ENCODE measurements at regions not wholly inside any gene's neighbourhood (a gene's known extent, or its start where the extent isn't known, plus 50 kb on each side); places are given as distances from the start of the nearest gene placed in this dataset.

- CTCF ChIA-PET = no interaction called here
- Mint-ChIP-seq H3K9me3 (no peaks in the 10 kb centered on the region), H3K4me1 (no peaks in the 10 kb centered on the region), H3K27me3 (no peaks in the 10 kb centered on the region), H3K36me3 (no peaks in the 10 kb centered on the region), H3K27ac (no peak overlapping the region), H3K4me3 (no peak overlapping the region)
- no peak for DNase-seq
Measured at GRCh38 chr4:53659112-53659511, 67.8 kb upstream of the LNX1 start.

- H3K4me3 Mint-ChIP-seq = no peak overlapping the region
- H3K4me1 Mint-ChIP-seq = no peaks in the 10 kb centered on the region
- H3K27ac Mint-ChIP-seq = no peak overlapping the region
- CTCF ChIA-PET = no interaction called here
- H3K27me3 Mint-ChIP-seq = no peaks in the 10 kb centered on the region
- DNase-seq = no peak
- no peaks in the 10 kb centered on the region for H3K9me3 Mint-ChIP-seq
- H3K36me3 Mint-ChIP-seq = no peaks in the 10 kb centered on the region
Measured at GRCh38 chr4:53658029-53658428, 66.7 kb upstream of the LNX1 start.

- Mint-ChIP-seq H3K4me3 (no peak overlapping the region), H3K9me3 (no peaks in the 10 kb centered on the region), H3K4me1 (no peaks in the 10 kb centered on the region), H3K36me3 (no peaks in the 10 kb centered on the region), H3K27me3 (no peaks in the 10 kb centered on the region), H3K27ac (no peak overlapping the region)
- DNase-seq = no peak
- CTCF ChIA-PET = no interaction called here
Measured at GRCh38 chr4:53656421-53656981, 65.2 kb upstream of the LNX1 start.

DNA sequence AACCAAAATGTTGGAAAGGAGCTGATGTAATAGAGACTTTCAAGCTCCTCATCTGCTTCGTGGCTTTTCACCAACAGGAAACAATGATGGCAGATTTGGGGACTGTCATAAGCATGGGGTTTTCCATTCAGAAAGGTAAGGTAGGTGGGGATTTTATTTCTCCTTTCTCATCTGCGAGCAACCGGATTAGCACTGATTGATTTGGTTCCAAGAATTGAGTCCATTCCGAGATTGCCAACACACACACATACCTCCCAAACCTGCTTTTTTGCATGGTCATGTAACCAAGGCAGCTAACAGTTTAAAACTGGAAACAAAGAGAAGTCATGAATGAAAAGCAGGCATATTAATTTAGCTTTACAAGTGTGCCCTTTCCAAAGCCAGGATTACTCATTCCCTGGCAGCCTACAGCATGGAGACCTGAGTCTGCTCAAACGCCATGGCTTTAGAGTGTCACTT is 63.0 kb upstream of the LNX1 start:
- H3K36me3 Mint-ChIP-seq = no peaks in the 10 kb centered on the region
- H3K27ac Mint-ChIP-seq = no peak overlapping the region
- no peaks in the 10 kb centered on the region for H3K4me1 Mint-ChIP-seq
- DNase-seq = no peak
- CTCF ChIA-PET = no interaction called here
- H3K9me3 Mint-ChIP-seq = no peaks in the 10 kb centered on the region
- H3K27me3 Mint-ChIP-seq = no peaks in the 10 kb centered on the region
- no peak overlapping the region for H3K4me3 Mint-ChIP-seq

DNA sequence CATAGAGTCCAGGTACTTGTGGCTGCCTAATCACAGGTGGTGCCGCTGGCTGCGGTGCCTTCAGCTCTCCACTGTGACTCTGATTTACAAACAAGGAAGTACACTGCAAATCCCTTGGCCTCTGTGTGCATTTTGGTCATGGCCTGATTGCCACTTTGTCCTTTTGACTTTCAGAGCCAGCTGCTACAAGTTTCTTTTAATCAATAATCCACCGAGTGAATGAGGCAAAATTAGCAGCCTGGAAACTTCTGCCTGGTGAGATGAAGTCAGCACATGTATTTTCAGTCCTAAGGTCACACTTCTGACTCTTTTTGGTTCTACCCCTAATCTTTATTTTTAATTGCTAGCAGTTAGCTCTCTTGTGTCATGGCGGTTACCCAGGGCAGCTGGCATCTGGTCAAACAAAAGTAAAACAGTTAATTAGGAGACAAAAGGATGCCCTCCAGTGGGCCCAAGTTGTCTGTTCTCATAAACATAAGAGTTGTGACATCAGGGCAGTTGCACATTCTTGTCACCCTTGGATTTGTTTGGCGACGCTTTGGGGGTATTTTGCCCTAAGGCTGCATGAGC is 62.3 kb upstream of the LNX1 start:
- CTCF ChIA-PET = no interaction called here
- no peak for DNase-seq
- Mint-ChIP-seq H3K27me3 (no peaks in the 10 kb centered on the region), H3K27ac (no peak overlapping the region), H3K4me3 (no peak overlapping the region), H3K9me3 (no peaks in the 10 kb centered on the region), H3K4me1 (no peaks in the 10 kb centered on the region), H3K36me3 (no peaks in the 10 kb centered on the region)

GRCh38 chr4:53651156-53651735 is 60.0 kb upstream of the LNX1 start:
- Mint-ChIP-seq H3K9me3 (no peaks in the 10 kb centered on the region), H3K4me3 (no peak overlapping the region), H3K27me3 (no peaks in the 10 kb centered on the region), H3K27ac (no peak overlapping the region), H3K4me1 (no peaks in the 10 kb centered on the region), H3K36me3 (no peaks in the 10 kb centered on the region)
- DNase-seq = no peak
- CTCF ChIA-PET = no interaction called here

DNA sequence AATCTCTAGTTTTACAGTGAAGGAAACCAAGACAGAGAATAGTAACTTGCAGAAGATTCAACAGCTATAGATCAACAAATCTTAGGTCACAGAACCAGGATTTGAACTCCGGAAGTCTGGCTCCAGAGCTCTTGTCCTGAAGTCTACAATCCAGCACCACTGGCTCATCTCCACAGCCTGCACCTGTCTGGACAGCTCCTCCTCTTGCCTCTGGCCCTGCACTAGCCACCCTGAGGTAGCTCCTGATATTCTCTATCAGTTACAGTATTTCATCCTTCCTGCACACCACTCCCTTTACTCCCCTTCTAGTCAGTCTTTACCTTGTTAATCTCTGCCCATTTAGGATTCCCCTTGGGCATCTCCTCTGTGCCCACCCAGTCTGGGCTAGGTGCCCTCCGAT is 58.1 kb upstream of the LNX1 start:
- no peak overlapping the region for H3K4me3 Mint-ChIP-seq

GRCh38 chr4:53647547-53647946 is 56.3 kb upstream of the LNX1 start:
- Mint-ChIP-seq H3K4me1 (no peaks in the 10 kb centered on the region), H3K27ac (no peak overlapping the region), H3K36me3 (no peaks in the 10 kb centered on the region), H3K9me3 (no peaks in the 10 kb centered on the region), H3K4me3 (no peak overlapping the region), H3K27me3 (no peaks in the 10 kb centered on the region)
- CTCF ChIA-PET = no interaction called here
- DNase-seq = no peak

More for the DNA sequence above, 58.1 kb upstream of the LNX1 start:
- CTCF ChIA-PET = no interaction called here
- no peaks in the 10 kb centered on the region for H3K36me3 Mint-ChIP-seq
- no peak overlapping the region for H3K27ac Mint-ChIP-seq
- no peaks in the 10 kb centered on the region for H3K4me1 Mint-ChIP-seq
- H3K9me3 Mint-ChIP-seq = no peaks in the 10 kb centered on the region
- DNase-seq = no peak
- no peaks in the 10 kb centered on the region for H3K27me3 Mint-ChIP-seq

DNA sequence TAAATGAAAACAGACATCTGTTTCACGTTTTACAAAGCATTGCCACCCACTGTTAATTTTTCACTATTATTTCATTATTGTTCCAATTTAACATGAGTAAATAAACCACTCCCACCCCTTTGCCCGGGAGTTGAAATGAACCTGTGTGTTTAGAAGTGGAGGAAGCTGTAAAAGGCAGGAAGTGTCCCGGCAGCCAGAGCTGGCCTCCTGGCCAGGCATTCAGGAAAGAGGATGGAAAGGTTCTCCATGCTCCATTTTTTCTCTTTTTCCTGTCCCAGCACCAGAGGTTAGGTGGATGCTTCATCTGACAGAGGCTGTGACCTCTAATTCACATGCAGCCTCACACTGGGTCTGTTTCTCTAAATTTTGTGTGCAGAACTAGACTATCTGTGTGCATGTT is 55.5 kb upstream of the LNX1 start:
- CTCF ChIA-PET = no interaction called here
- no peaks in the 10 kb centered on the region for H3K4me1 Mint-ChIP-seq
- no peaks in the 10 kb centered on the region for H3K27me3 Mint-ChIP-seq
- H3K36me3 Mint-ChIP-seq = no peaks in the 10 kb centered on the region
- H3K9me3 Mint-ChIP-seq = no peaks in the 10 kb centered on the region
- DNase-seq = no peak
- no peak overlapping the region for H3K4me3 Mint-ChIP-seq
- H3K27ac Mint-ChIP-seq = no peak overlapping the region

- H3K9me3 Mint-ChIP-seq = no peaks in the 10 kb centered on the region
- H3K4me1 Mint-ChIP-seq = no peaks in the 10 kb centered on the region
- H3K36me3 Mint-ChIP-seq = no peaks in the 10 kb centered on the region
- CTCF ChIA-PET = no interaction called here
- no peak for DNase-seq
- no peaks in the 10 kb centered on the region for H3K27me3 Mint-ChIP-seq
- no peak overlapping the region for H3K4me3 Mint-ChIP-seq
- H3K27ac Mint-ChIP-seq = no peak overlapping the region
Measured at GRCh38 chr4:53645108-53645507, 53.8 kb upstream of the LNX1 start.

DNA sequence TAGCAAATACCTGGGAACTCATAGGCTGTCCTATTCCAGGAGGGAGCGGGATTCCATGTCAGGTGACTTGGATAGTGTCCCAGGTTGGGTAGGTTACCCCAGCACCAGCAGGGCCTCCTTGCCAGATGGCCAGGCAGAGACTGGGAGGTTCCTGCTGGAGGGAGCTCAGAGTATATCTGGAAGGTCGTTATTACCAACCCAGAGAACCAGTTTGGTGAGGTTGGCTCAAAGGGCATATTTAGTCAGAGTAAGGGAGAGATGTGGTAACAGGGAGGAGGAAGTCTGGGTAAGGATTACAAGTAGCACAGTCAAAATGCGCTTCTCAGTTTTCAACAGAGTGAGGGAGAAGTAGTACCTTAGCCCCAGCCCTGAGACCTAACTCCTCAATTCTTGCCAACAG is 53.3 kb upstream of the LNX1 start:
- no peaks in the 10 kb centered on the region for H3K9me3 Mint-ChIP-seq
- no peaks in the 10 kb centered on the region for H3K36me3 Mint-ChIP-seq
- H3K4me1 Mint-ChIP-seq = no peaks in the 10 kb centered on the region
- H3K27me3 Mint-ChIP-seq = no peaks in the 10 kb centered on the region
- DNase-seq = no peak
- H3K27ac Mint-ChIP-seq = no peak overlapping the region
- no peak overlapping the region for H3K4me3 Mint-ChIP-seq
- CTCF ChIA-PET = no interaction called here

Data from activated naive CD4-positive, alpha-beta T cell treated with anti-CD3 and anti-CD28 coated beads, Interleukin-2, amount 10 ng/mL, durations not matched to agents 7 days and 5 days (primary cell).